KMS-11 (cell line): ENCODE measurements at regions not wholly inside any gene's neighbourhood (a gene's known extent, or its start where the extent isn't known, plus 50 kb on each side); places are given as distances from the start of the nearest gene placed in this dataset.
"Not testable (repeated sequence)": the region's sequence is repeated elsewhere in the genome, so short reads cannot be mapped to it uniquely, and the experiment has no call there.

Source experiments
- H2AFZ ChIP-seq: fragments of 200-600 bp; sonication (generic); 2 replicates; pipeline ENCODE4 v1.6.1; 2016; ENCODE audit warnings: antibody characterized with exemption, mixed run types, low read depth
- H3K27ac ChIP-seq: fragments of 200-600 bp; sonication (generic); 2 replicates; pipeline ENCODE4 v1.6.1; 2016; ENCODE audit warnings: mild to moderate bottlenecking, mixed run types
- H3K27me3 ChIP-seq: fragments of 200-600 bp; sonication (generic); 2 replicates; pipeline ENCODE4 v1.6.1; 2017; ENCODE audit warnings: mild to moderate bottlenecking, low read depth, mixed run types, moderate library complexity; ENCODE audit not compliant: insufficient read depth
- H3K36me3 ChIP-seq: fragments of 200-600 bp; sonication (generic); 2 replicates; pipeline ENCODE4 v1.6.1; 2017; ENCODE audit warnings: mild to moderate bottlenecking, mixed run types; ENCODE audit not compliant: insufficient read depth
- H3K4me1 ChIP-seq: fragments of 200-600 bp; sonication (generic); 2 replicates; pipeline ENCODE4 v1.6.1; 2016; ENCODE audit warnings: mild to moderate bottlenecking, low read depth, mixed run types; ENCODE audit not compliant: poor library complexity, severe bottlenecking
- H3K4me2 ChIP-seq: fragments of 200-600 bp; sonication (generic); 2 replicates; pipeline ENCODE4 v1.7.0; 2016; ENCODE audit warnings: mild to moderate bottlenecking, mixed run types
- H3K4me3 ChIP-seq: fragments of 200-600 bp; sonication (generic); IDR thresholded peaks from 2 replicates; pipeline ENCODE4 v1.6.1; 2017; ENCODE audit warnings: low read depth, low read length, mixed read lengths; ENCODE audit not compliant: insufficient read depth
- H3K79me2 ChIP-seq: fragments of 200-600 bp; sonication (generic); 2 replicates; pipeline ENCODE4 v1.6.1; 2016; ENCODE audit warnings: low read depth, mixed run types; ENCODE audit not compliant: insufficient read depth
- H3K9ac ChIP-seq: fragments of 200-600 bp; sonication (generic); 2 replicates; pipeline ENCODE4 v1.6.1; 2016; ENCODE audit warnings: mild to moderate bottlenecking, mixed run types
- H4K20me1 ChIP-seq: fragments of 200-600 bp; sonication (generic); 2 replicates; pipeline ENCODE4 v1.6.1; 2016; ENCODE audit warnings: mild to moderate bottlenecking, mixed run types; ENCODE audit not compliant: insufficient read depth
- CTCF ChIP-seq: fragments of 200-600 bp; sonication (generic); conservative IDR thresholded peaks from 2 replicates; pipeline ENCODE4 v1.6.1; 2017; ENCODE audit warnings: low read depth, mild to moderate bottlenecking, antibody characterized with exemption, low read length, moderate library complexity, mixed read lengths

GRCh38 chr5:91584352-91584751 is 201.2 kb upstream of the ARRDC3 start:
- Histone ChIP-seq H3K4me1 (no peaks in the 10 kb centered on the region), H3K36me3 (no peaks in the 10 kb centered on the region), H3K79me2 (no peaks in the 10 kb centered on the region), H2AFZ (no peak overlapping the region), H3K27ac (no peak overlapping the region), H3K9ac (no peak overlapping the region), H3K27me3 (no peaks in the 10 kb centered on the region), H4K20me1 (no peaks in the 10 kb centered on the region), H3K4me3 (no peak overlapping the region), H3K4me2 (no peak overlapping the region)
- no peak for TF ChIP-seq CTCF

- H3K4me1 ChIP-seq, H3K4me3 ChIP-seq, H2AFZ ChIP-seq, H4K20me1 ChIP-seq, H3K27me3 ChIP-seq, H3K36me3 ChIP-seq, H3K4me2 ChIP-seq, H3K79me2 ChIP-seq, H3K27ac ChIP-seq, H3K9ac ChIP-seq: not testable (repeated sequence)
These were observed 182.9 kb upstream of the ARRDC3 start for GRCh38 chr5:91566012-91566411.

GRCh38 chr5:91562922-91563321 is 179.8 kb upstream of the ARRDC3 start:
- H3K36me3 ChIP-seq: no peaks in the 10 kb centered on the region
- H3K9ac ChIP-seq: no peak overlapping the region
- H3K4me2 ChIP-seq: no peak overlapping the region
- no peaks in the 10 kb centered on the region for H4K20me1 ChIP-seq
- H3K79me2 ChIP-seq: no peaks in the 10 kb centered on the region
- no peak overlapping the region for H2AFZ ChIP-seq
- TF ChIP-seq CTCF: no peak
- H3K27me3 ChIP-seq: no peaks in the 10 kb centered on the region
- no peak overlapping the region for H3K4me3 ChIP-seq
- no peaks in the 10 kb centered on the region for H3K4me1 ChIP-seq
- H3K27ac ChIP-seq: no peak overlapping the region

GRCh38 chr5:91541696-91542095 is 158.6 kb upstream of the ARRDC3 start:
- Histone ChIP-seq H3K9ac (no peak overlapping the region), H3K79me2 (no peaks in the 10 kb centered on the region), H3K4me2 (no peak overlapping the region), H4K20me1 (no peaks in the 10 kb centered on the region), H3K27ac (no peak overlapping the region), H3K36me3 (no peaks in the 10 kb centered on the region), H3K27me3 (no peaks in the 10 kb centered on the region), H2AFZ (no peak overlapping the region), H3K4me3 (no peak overlapping the region), H3K4me1 (no peaks in the 10 kb centered on the region)
- TF ChIP-seq CTCF: no peak

DNA sequence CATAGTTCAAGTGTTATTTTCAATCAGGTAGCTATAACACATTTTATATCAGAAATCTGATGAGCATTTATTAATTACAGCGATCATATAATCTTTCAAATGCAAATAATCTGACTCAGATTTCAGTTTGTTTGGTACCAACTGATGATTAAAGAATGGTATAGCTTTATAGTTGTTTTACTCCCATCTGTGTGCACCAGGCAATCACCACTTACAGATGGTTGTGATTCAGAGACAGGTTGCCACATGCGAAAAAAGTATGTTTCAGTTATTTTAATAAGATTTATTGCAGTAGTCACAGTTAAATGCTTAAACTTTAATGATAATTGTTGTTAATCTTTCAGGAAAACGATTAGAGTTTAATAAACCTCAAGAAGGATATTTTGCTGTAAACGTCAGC is 155.1 kb upstream of the ARRDC3 start:
- H2AFZ ChIP-seq: no peak overlapping the region
- no peaks in the 10 kb centered on the region for H4K20me1 ChIP-seq
- H3K9ac ChIP-seq: no peak overlapping the region
- no peak overlapping the region for H3K4me2 ChIP-seq
- H3K79me2 ChIP-seq: no peaks in the 10 kb centered on the region
- no peak overlapping the region for H3K27ac ChIP-seq
- no peaks in the 10 kb centered on the region for H3K27me3 ChIP-seq
- H3K36me3 ChIP-seq: no peaks in the 10 kb centered on the region
- no peak for TF ChIP-seq CTCF
- no peaks in the 10 kb centered on the region for H3K4me1 ChIP-seq
- no peak overlapping the region for H3K4me3 ChIP-seq
